SK-N-MC (cell line): ENCODE measurements at regions not wholly inside any gene's neighbourhood (a gene's known extent, or its start where the extent isn't known, plus 50 kb on each side); places are given as distances from the start of the nearest gene placed in this dataset.

ENCODE experiments used
- DNase-seq: peaks from one replicate; pipeline ENCODE4 v3.0.0-alpha.2; 2011; ENCODE audit warnings: low read depth, low spot score
- H3K27ac ChIP-seq: fragments of 200-600 bp; sonication (generic); 2 replicates; pipeline ENCODE4 v1.5.1; 2016; ENCODE audit warnings: mixed run types
- H3K36me3 ChIP-seq: fragments of 200-600 bp; sonication (generic); 2 replicates; pipeline ENCODE4 v1.6.1; 2017; ENCODE audit warnings: antibody characterized with exemption, low read length, mixed read lengths; ENCODE audit not compliant: insufficient read depth
- H3K4me3 ChIP-seq: fragments of 200-600 bp; sonication (generic); 2 replicates; pipeline ENCODE4 v1.5.1; 2016
- H3K9ac ChIP-seq: fragments of 200-600 bp; sonication (generic); 2 replicates; pipeline ENCODE4 v1.8.0; 2017; ENCODE audit warnings: mixed run types, mixed read lengths; ENCODE audit not compliant: insufficient read length
- H3K9me3 ChIP-seq: fragments of 200-600 bp; sonication (generic); 2 replicates; pipeline ENCODE4 v1.6.1; 2017; ENCODE audit warnings: low read depth, mild to moderate bottlenecking, antibody characterized with exemption, low read length, moderate library complexity, mixed read lengths
- EZH2 ChIP-seq: fragments of 200-600 bp; sonication (generic); IDR thresholded peaks from one replicate; pipeline ENCODE4 v1.6.1; 2017; ENCODE audit warnings: antibody characterized with exemption
- FOXP2 ChIP-seq: optimal IDR thresholded peaks from 2 replicates; pipeline ENCODE3; 2011; ENCODE audit warnings: mild to moderate bottlenecking, moderate library complexity; ENCODE audit not compliant: insufficient read depth; ENCODE audit errors: extremely low read length, control extremely low read depth
- POLR2AphosphoS5 ChIP-seq: IDR thresholded peaks from 2 replicates; pipeline ENCODE4 v1.6.1; 2012; ENCODE audit warnings: mild to moderate bottlenecking, low read depth, low read length, borderline replicate concordance

DNA sequence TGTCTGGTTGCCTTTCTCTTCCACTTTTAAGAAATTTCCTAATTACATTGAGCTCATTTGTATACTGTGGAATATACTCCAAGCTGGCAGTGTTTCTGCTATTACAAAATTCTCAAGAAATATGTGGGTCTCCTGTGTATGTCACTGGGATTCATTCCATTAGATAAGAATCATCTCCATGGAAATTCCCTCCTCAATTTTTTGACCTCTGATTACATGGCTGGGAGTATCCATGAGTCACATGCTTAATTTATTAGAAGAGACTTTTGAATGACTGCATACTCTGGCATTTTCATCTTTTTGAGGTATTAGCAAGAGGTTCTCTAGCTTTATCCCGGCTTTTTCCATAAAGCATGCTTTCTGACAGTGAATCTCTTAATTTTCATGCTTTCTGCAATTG lies 665.5 kb upstream of the CNTNAP5 start:
- TF ChIP-seq FOXP2 (no peak), EZH2 (no peak), POLR2AphosphoS5 (no peak)
- 0 out of 2 replicates have a peak, but pooled peaks cover 4% of the 10 kb centered on the region for H3K9me3 ChIP-seq
- no peak overlapping the region for H3K9ac ChIP-seq
- DNase-seq, result no peak
- H3K27ac ChIP-seq, result no peak overlapping the region
- no peaks in the 10 kb centered on the region for H3K36me3 ChIP-seq
- H3K4me3 ChIP-seq, result no peak overlapping the region

DNA sequence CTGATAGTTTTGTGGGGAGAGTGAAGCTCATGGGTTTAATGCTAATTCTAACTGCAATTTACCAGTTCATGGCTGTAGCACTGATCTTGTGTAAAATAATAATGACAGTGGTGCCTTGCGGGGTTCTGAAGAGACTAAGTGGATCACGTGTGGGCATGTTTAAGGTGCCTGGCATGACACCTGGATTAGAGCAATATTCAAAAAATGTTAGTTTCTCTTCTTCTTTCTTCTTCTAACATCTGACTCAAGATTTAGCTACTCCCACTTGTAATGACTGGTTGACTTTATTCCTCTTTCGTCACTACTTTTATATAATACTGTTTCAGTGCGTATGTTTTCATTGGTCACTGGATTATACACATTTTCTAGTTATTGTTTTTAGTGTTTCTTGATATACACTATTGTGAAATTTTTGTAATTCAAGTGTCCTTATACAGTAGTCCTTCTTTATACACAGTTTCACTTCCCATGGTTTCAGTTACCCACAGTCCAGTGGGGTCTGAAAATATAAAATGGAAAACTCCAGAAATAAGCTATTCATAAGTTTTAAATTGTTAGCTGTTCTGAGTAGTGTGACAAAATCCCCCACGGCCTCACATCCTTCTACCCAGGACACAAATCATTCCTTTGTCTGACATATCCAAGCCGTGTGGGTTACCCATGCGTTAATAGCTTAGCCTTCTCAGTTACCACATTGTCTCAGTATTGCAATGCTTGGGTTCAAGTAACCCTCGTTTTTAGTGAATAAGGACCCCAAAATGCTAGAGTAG lies 662.2 kb upstream of the CNTNAP5 start:
- H3K27ac ChIP-seq, result no peak overlapping the region
- no peak for TF ChIP-seq EZH2
- TF ChIP-seq POLR2AphosphoS5, result no peak
- no peak for TF ChIP-seq FOXP2
- H3K4me3 ChIP-seq, result no peak overlapping the region
- H3K9me3 ChIP-seq, result no peaks in the 10 kb centered on the region
- no peak overlapping the region for H3K9ac ChIP-seq
- H3K36me3 ChIP-seq, result no peaks in the 10 kb centered on the region
- no peak for DNase-seq

DNA sequence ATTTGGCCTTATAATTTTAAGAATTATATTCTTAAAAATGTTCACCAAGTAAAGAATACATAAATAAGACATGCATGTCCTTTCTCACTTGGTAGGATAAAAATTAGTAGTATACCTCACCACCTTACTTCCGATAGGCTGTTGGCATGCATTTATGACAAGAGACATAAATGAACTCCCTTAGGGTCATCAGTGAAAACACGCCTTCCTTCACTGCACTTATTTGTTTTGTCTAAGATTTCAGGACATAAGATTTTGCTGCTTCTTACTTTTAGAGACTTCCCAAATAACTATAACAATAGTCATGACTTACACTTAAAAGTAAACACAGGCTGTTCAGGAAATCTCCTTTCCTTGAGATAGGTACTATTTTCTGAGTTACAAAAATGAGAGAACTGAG lies 661.3 kb upstream of the CNTNAP5 start:
- DNase-seq, result no peak
- TF ChIP-seq EZH2, result no peak
- TF ChIP-seq FOXP2, result no peak
- no peak for TF ChIP-seq POLR2AphosphoS5
- H3K9me3 ChIP-seq, result no peaks in the 10 kb centered on the region
- H3K4me3 ChIP-seq, result no peak overlapping the region
- H3K36me3 ChIP-seq, result no peaks in the 10 kb centered on the region
- H3K27ac ChIP-seq, result no peak overlapping the region
- no peak overlapping the region for H3K9ac ChIP-seq

DNA sequence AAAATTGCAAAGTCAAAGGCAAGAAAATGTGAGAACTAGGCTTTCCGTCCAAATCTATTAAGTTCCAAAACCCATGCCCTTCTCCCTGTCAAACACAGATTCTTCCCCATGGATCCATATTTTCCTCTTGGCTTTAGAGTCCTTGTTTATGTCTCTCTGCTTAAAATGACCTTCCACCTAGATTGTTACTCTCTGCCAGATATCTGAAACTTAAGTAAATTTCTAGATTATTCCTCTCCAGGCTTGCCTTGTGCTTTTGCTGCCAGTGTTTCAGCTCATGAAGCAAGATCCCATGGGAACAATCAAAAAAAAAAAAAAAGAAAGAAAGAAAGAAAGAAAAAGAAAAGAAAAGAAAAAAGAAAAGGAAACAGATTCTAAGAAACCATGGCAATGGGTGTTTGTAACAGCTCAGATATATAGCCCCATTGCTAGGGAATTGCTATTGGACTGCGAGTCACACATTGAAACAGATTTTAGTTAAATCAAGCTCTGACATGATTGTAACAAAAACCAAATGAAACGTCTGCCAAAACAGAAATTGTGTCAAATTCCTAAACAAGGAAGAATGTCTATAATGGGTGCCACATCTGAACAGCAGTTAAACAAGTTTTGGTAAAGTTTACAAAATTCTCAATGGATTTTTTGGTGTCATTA lies 660.7 kb upstream of the CNTNAP5 start:
- H3K9me3 ChIP-seq, result no peaks in the 10 kb centered on the region

DNA sequence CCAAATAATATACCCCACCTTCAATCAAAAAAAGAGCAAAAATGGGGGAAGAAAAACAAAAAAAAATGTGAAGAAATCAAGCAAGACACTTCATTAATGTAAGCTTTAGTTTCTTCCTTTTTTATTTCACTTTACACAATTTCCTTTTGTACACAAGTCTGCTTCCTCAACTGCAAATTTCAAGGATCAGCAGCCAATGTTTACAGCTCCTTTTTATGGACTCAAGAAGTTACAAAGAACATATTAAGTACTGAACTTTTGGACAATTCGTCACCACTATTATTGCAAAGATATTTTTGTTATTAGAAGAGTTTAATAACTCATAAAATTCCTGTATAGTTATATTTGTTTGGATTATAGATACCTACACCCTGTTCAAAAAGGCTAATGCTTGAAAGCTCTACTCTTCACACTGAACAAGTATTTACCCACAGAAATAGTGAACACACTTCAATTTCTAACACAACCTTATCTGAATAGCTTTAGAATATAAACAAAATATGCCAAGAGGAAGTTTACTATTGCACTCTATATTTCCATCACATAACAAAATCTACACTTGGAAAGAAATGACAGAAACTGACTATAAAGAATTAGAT lies 658.7 kb upstream of the CNTNAP5 start:
- Histone ChIP-seq H3K27ac (no peak overlapping the region), H3K4me3 (no peak overlapping the region), H3K9me3 (no peaks in the 10 kb centered on the region), H3K9ac (no peak overlapping the region), H3K36me3 (no peaks in the 10 kb centered on the region)
- TF ChIP-seq FOXP2 (no peak), POLR2AphosphoS5 (no peak), EZH2 (no peak)
- DNase-seq, result no peak

More for the DNA sequence above, 660.7 kb upstream of the CNTNAP5 start:
- H3K27ac ChIP-seq, result no peak overlapping the region
- H3K9ac ChIP-seq, result no peak overlapping the region
- no peaks in the 10 kb centered on the region for H3K36me3 ChIP-seq
- TF ChIP-seq POLR2AphosphoS5, result no peak
- TF ChIP-seq EZH2, result no peak
- no peak for TF ChIP-seq FOXP2
- H3K4me3 ChIP-seq, result no peak overlapping the region
- DNase-seq, result no peak

DNA sequence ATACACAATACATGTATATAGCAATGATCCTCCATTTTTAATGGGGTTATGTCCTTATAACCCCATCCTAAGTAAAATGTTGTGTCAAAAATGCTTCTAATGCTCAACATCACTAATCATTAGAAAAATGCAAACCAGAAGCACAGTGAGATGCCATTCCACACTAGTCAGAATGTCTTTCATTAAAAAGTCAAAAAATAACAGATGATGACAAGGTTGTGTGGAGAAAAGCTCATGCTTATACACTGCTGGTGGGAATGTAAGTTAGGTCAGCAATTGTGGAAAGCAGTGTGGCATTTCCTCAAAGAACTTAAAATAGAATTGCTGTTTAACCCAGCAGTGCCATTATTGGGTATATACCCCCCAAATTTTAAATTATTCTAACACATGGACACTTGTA lies 654.9 kb upstream of the CNTNAP5 start:
- H3K4me3 ChIP-seq, result no peak overlapping the region
- H3K9me3 ChIP-seq, result no peaks in the 10 kb centered on the region
- TF ChIP-seq FOXP2 (no peak), EZH2 (no peak), POLR2AphosphoS5 (no peak)
- no peak for DNase-seq
- H3K27ac ChIP-seq, result no peak overlapping the region
- H3K36me3 ChIP-seq, result no peaks in the 10 kb centered on the region
- H3K9ac ChIP-seq, result no peak overlapping the region

DNA sequence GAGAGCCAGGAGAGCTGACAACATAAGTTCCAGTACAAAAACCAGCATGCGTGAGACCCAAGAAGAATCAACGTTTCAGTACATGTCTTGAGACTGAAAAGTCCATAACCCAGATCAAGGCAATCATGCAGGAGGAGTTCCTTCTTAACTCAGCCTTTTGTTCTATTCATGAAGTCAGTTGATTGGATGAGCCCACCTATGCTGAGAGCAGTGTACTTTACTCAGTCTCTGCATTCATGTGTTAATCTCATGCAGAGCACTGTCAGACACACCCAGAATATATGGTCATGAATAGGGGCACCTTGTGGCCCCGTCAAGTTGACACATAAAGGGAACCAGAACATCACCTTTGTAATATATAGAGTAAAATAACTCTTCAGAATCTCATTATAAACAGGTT lies 653.6 kb upstream of the CNTNAP5 start:
- Histone ChIP-seq H3K36me3 (no peaks in the 10 kb centered on the region), H3K4me3 (no peak overlapping the region), H3K27ac (no peak overlapping the region), H3K9ac (no peak overlapping the region), H3K9me3 (no peaks in the 10 kb centered on the region)
- DNase-seq, result no peak
- TF ChIP-seq EZH2, result no peak
- no peak for TF ChIP-seq POLR2AphosphoS5
- no peak for TF ChIP-seq FOXP2

DNA sequence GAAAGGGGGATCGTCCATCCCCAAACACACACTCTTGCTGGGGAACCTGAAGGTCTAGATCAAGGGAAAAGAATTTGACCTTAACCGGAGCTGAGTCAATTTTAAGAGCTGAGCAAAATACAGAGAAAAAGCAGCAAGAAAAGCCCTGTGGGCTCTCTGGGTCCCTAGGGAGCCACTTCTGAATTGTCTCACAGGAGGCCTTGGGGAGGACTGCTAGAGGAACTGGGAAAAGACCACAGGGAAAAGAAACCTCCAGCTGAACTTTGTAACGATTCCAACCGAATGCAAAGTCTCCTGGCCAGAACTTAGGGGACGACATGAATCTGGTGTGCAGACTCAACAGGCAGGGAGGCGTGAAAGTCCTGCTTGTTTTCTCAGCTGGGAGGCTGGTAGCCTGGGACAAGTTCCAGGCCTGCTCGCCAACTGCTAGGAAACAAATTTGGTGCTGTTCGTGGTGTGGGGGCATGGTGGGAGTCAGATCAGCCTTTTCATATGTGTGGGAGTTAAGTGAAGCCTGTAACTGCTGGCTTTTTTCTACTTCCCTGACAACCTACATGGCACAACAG lies 644.6 kb upstream of the CNTNAP5 start:
- Histone ChIP-seq H3K9ac (no peak overlapping the region), H3K4me3 (peak overlapping the region; percentile 31), H3K9me3 (no peaks in the 10 kb centered on the region), H3K27ac (no peak overlapping the region), H3K36me3 (no peaks in the 10 kb centered on the region)
- no peak for DNase-seq
- no peak for TF ChIP-seq POLR2AphosphoS5
- TF ChIP-seq EZH2, result no peak
- no peak for TF ChIP-seq FOXP2
